Smooth muscle cell (in vitro differentiated cells): ENCODE measurements at regions not wholly inside any gene's neighbourhood (a gene's known extent, or its start where the extent isn't known, plus 50 kb on each side); places are given as distances from the start of the nearest gene placed in this dataset.

ENCODE experiments used
- DNase-seq: peaks from one replicate; lab custom pipeline; 2025; ENCODE audit not compliant: unreplicated experiment; lab: John Stamatoyannopoulos, UW
- H2AFZ ChIP-seq: fragments of 200-600 bp; sonication (generic); 2 replicates; pipeline ENCODE4 v1.6.0; 2016; ENCODE audit warnings: antibody characterized with exemption, low read depth, mild to moderate bottlenecking
- H3F3A ChIP-seq: fragments of 200-600 bp; sonication (generic); 2 replicates; pipeline ENCODE4 v1.6.0; 2017; ENCODE audit warnings: antibody characterized with exemption, low read depth
- H3K27ac ChIP-seq: fragments of 200-600 bp; sonication (generic); 2 replicates; pipeline ENCODE4 v1.5.1; 2016; ENCODE audit warnings: low read depth, mild to moderate bottlenecking
- H3K27me3 ChIP-seq: fragments of 200-600 bp; sonication (generic); 2 replicates; pipeline ENCODE4 v1.6.1; 2016; ENCODE audit warnings: low read depth, mild to moderate bottlenecking
- H3K36me3 ChIP-seq: fragments of 200-600 bp; sonication (generic); 2 replicates; pipeline ENCODE4 v1.5.1; 2016; ENCODE audit warnings: low read depth
- H3K4me1 ChIP-seq: fragments of 200-600 bp; sonication (generic); 2 replicates; pipeline ENCODE4 v1.5.1; 2016; ENCODE audit warnings: low read depth
- H3K4me2 ChIP-seq: fragments of 200-600 bp; sonication (generic); 2 replicates; pipeline ENCODE4 v1.6.0; 2016; ENCODE audit warnings: mild to moderate bottlenecking
- H3K4me3 ChIP-seq: fragments of 200-600 bp; sonication (generic); 2 replicates; pipeline ENCODE4 v1.5.1; 2016; ENCODE audit warnings: mild to moderate bottlenecking
- H3K79me2 ChIP-seq: fragments of 200-600 bp; sonication (generic); 2 replicates; pipeline ENCODE4 v1.6.0; 2016; ENCODE audit warnings: low read depth, mild to moderate bottlenecking
- H3K9ac ChIP-seq: fragments of 200-600 bp; sonication (generic); 2 replicates; pipeline ENCODE4 v1.6.0; 2016; ENCODE audit warnings: low read depth
- H3K9me3 ChIP-seq: fragments of 200-600 bp; sonication (generic); replicated peaks from 2 replicates; pipeline ENCODE4 v1.5.1; 2016; ENCODE audit warnings: low read depth
- H4K20me1 ChIP-seq: fragments of 200-600 bp; sonication (generic); 2 replicates; pipeline ENCODE4 v1.6.0; 2016; ENCODE audit warnings: low read depth
- WGBS: methylation state at CpG from one replicate; pipeline ENCODE4 v1.1.7; 2016; ENCODE audit warnings: low lambda C conversion rate; 5-methylcytosine and 5-hydroxymethylcytosine counted together
- TF ChIP-seq, protein P1 (sequence below): fragments of 200-600 bp; sonication (generic); IDR thresholded peaks from 2 replicates; pipeline ENCODE4 v1.5.1; 2017; ENCODE audit warnings: borderline replicate concordance, mild to moderate bottlenecking, antibody characterized with exemption; ENCODE audit not compliant: insufficient read depth, poor library complexity, severe bottlenecking

DNA sequence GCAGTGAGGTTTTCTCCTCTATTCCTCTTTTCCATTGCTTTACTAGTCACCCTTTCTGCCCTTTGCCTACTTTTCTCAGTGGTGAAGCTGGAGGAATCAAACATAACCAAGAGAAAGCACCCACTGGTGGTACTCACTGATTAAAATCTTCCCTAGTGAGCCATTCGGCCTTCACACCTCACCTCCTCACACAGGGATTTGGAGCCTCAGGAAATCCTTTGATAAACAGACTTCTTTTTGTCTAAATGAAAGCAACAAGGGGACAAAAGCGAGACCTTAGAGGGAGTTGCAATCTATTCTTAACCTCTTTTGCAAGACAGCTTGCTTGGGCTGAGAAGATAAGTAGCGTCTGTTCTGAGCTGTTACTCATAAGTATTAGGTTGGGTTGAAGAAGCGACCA lies 572.6 kb downstream of the ZNF674 start:
- 43% methylated on average over 4 of the region's 4 CpGs for WGBS
- no peaks in the 10 kb centered on the region for H4K20me1 ChIP-seq
- H3K4me1 ChIP-seq, result peaks cover under 1% of the 10 kb centered on the region
- H3K4me2 ChIP-seq, result peak overlapping the region; percentile 26
- no peak overlapping the region for H2AFZ ChIP-seq
- no peak for DNase-seq
- TF ChIP-seq, protein P1, sequence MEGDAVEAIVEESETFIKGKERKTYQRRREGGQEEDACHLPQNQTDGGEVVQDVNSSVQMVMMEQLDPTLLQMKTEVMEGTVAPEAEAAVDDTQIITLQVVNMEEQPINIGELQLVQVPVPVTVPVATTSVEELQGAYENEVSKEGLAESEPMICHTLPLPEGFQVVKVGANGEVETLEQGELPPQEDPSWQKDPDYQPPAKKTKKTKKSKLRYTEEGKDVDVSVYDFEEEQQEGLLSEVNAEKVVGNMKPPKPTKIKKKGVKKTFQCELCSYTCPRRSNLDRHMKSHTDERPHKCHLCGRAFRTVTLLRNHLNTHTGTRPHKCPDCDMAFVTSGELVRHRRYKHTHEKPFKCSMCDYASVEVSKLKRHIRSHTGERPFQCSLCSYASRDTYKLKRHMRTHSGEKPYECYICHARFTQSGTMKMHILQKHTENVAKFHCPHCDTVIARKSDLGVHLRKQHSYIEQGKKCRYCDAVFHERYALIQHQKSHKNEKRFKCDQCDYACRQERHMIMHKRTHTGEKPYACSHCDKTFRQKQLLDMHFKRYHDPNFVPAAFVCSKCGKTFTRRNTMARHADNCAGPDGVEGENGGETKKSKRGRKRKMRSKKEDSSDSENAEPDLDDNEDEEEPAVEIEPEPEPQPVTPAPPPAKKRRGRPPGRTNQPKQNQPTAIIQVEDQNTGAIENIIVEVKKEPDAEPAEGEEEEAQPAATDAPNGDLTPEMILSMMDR, result no peak
- H3K4me3 ChIP-seq, result no peak overlapping the region
- H3K9me3 ChIP-seq, result no peaks in the 10 kb centered on the region
- no peaks in the 10 kb centered on the region for H3F3A ChIP-seq
- H3K36me3 ChIP-seq, result no peaks in the 10 kb centered on the region
- no peak overlapping the region for H3K9ac ChIP-seq
- no peaks in the 10 kb centered on the region for H3K79me2 ChIP-seq
- H3K27me3 ChIP-seq, result no peaks in the 10 kb centered on the region
- no peak overlapping the region for H3K27ac ChIP-seq

DNA sequence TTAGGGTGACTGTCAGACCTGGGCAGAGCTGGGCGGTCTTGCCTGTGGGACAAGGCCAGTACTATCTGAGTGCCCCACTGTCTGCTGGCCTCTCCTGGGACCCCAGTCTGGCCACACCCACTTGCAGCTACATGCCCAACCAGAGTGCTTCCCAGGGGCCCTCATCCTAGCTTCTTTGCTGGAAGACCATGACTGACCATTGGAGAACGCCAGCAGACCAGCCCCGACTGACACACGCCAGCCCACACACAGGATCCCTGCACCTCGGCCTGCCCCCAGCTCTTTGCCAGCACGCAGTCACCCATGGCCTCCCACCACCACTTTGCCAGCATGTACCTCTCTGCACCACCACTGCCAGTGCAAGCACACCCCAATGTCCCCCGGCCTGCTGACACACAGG lies 585.7 kb downstream of the ZNF674 start:
- no peak for DNase-seq
- 91% methylated on average over 7 of the region's 7 CpGs for WGBS
- no peaks in the 10 kb centered on the region for H3F3A ChIP-seq

DNA sequence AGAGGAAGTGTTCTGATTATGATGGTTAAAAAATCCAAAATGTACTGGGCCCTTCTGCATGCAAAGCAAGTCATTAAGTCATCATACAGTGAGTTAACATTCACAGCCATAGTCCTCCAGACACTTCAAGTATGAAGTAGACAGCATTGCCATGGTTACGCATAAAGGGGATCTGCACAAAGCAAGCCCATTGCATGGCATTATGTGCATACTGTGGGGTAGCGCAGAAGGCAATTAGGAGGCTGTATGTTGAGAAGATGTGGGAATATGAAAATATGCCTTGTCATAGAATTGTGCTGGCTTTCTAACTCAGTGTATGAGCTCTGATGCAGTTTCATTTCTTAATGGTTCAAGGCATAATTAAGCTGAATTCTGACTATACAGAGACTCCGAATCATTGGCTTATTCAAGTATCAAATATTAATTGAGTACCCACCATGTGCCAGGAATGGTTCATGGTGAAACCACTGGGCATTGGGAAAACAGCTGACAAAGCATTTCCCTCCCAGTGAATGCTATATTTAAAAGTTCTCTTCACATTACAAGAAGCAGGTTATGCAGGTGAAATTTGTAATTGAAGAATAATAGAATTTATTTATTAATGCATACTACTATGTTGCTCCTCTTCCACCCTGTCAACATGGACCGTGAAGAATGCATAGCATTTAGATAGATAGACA lies 588.9 kb downstream of the ZNF674 start:
- WGBS, result 85% methylated on average over 4 of the region's 4 CpGs
- H3K79me2 ChIP-seq, result no peaks in the 10 kb centered on the region
- H4K20me1 ChIP-seq, result no peaks in the 10 kb centered on the region
- no peak overlapping the region for H2AFZ ChIP-seq
- H3K4me3 ChIP-seq, result no peak overlapping the region
- no peaks in the 10 kb centered on the region for H3K4me1 ChIP-seq
- H3K9me3 ChIP-seq, result no peaks in the 10 kb centered on the region
- no peaks in the 10 kb centered on the region for H3K27me3 ChIP-seq
- no peak for DNase-seq
- no peak overlapping the region for H3K27ac ChIP-seq
- H3K9ac ChIP-seq, result no peak overlapping the region
- H3K36me3 ChIP-seq, result no peaks in the 10 kb centered on the region
- H3K4me2 ChIP-seq, result no peak overlapping the region
- no peaks in the 10 kb centered on the region for H3F3A ChIP-seq
- TF ChIP-seq, protein P1, result no peak

More for the DNA sequence above, 585.7 kb downstream of the ZNF674 start:
- TF ChIP-seq, protein P1, result no peak
- H3K27me3 ChIP-seq, result no peaks in the 10 kb centered on the region
- no peaks in the 10 kb centered on the region for H4K20me1 ChIP-seq
- H3K36me3 ChIP-seq, result no peaks in the 10 kb centered on the region
- no peak overlapping the region for H3K4me3 ChIP-seq
- H3K9ac ChIP-seq, result no peak overlapping the region
- H3K4me2 ChIP-seq, result no peak overlapping the region
- H3K9me3 ChIP-seq, result no peaks in the 10 kb centered on the region
- H3K27ac ChIP-seq, result no peak overlapping the region
- H3K4me1 ChIP-seq, result no peaks in the 10 kb centered on the region
- no peaks in the 10 kb centered on the region for H3K79me2 ChIP-seq
- H2AFZ ChIP-seq, result no peak overlapping the region

DNA sequence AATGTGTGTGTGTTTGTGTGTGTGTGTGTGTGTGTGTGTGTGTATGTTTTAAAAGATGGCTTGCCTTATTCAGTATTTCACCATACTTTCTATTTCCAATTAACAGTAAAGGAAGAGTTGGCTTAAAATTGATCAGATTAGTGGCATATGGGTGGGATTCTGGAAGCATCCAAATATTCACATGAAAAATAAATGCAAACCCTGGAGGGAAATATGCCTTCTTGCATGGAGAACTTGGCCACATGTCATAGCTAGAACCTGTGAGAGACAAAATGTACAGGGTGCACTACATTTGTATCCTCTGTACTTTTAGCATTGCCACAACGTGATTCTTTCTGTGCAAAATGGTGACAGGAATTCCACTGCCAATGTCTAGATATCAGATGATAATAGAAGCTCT lies 589.6 kb downstream of the ZNF674 start:
- no peak overlapping the region for H3K4me3 ChIP-seq
- TF ChIP-seq, protein P1, result no peak
- no peak overlapping the region for H3K27ac ChIP-seq
- 65% methylated on average over 1 of the region's 1 CpG for WGBS
- DNase-seq, result no peak
- no peaks in the 10 kb centered on the region for H4K20me1 ChIP-seq
- no peaks in the 10 kb centered on the region for H3K9me3 ChIP-seq
- no peak overlapping the region for H2AFZ ChIP-seq
- H3K36me3 ChIP-seq, result no peaks in the 10 kb centered on the region
- H3K9ac ChIP-seq, result no peak overlapping the region
- H3K4me2 ChIP-seq, result no peak overlapping the region
- no peaks in the 10 kb centered on the region for H3K4me1 ChIP-seq
- H3F3A ChIP-seq, result no peaks in the 10 kb centered on the region
- no peaks in the 10 kb centered on the region for H3K27me3 ChIP-seq
- H3K79me2 ChIP-seq, result no peaks in the 10 kb centered on the region
